Testis (tissue), 2 donors: ENCODE measurements at regions not wholly inside any gene's neighbourhood (a gene's known extent, or its start where the extent isn't known, plus 50 kb on each side); places are given as distances from the start of the nearest gene placed in this dataset.

Experiments used
- CTCF ChIP-seq, 3 experiments: fragments of 450-650 bp in 2 of 3; fragments of 200-600 bp in 1 of 3; sonication (generic) in 1 of 3; IDR thresholded peaks; one replicate each; pipeline ENCODE4 v1.5.1; 2016 to 2019; ENCODE audit warnings: antibody characterized with exemption in 3 of 3, mild to moderate bottlenecking in 2 of 3, moderate library complexity in 1 of 3
- POLR2A ChIP-seq: fragments of 450-650 bp; IDR thresholded peaks from one replicate; pipeline ENCODE4 v1.6.1; 2017; ENCODE audit warnings: antibody characterized with exemption, mild to moderate bottlenecking, moderate library complexity

GRCh38 chr14:101088714-101089113 is 185.2 kb upstream of the RTL1 start:
- TF ChIP-seq POLR2A = no peak
- no peak for TF ChIP-seq CTCF (IDR thresholded peaks at IDR 0.05)
